ENCODE measurements at regions not wholly inside any gene's neighbourhood (a gene's known extent, or its start where the extent isn't known, plus 50 kb on each side); places are given as distances from the start of the nearest gene placed in this dataset.
"Not testable (repeated sequence)": the region's sequence is repeated elsewhere in the genome, so short reads cannot be mapped to it uniquely, and the experiment has no call there.

GRCh38 chr9:78431039-78431438 lies 134.1 kb downstream of the PSAT1 start:
- H3K56ac ChIP-seq (replicated peaks; ENCODE audit: insufficient read length, low read depth, low read length); H2BK5ac ChIP-seq (ENCODE audit: low read depth, low read length); H2BK12ac ChIP-seq (ENCODE audit: low read depth, low read length); H2BK15ac ChIP-seq (ENCODE audit: low read length); H3K9ac ChIP-seq (replicated peaks in 1 of 4; ENCODE audit: extremely low read depth in 1 of 4, low read depth in 3 of 4, low read length in 3 of 4); H3K4me3 ChIP-seq (ENCODE audit: extremely low read depth in 1 of 4, insufficient read depth in 2 of 4, low read depth in 3 of 4, low read length in 4 of 4); H4K5ac ChIP-seq (ENCODE audit: insufficient read length, low read depth, low read length); H3K79me1 ChIP-seq (ENCODE audit: low read depth, low read length); H3K27me3 ChIP-seq (replicated peaks in 1 of 4; ENCODE audit: control insufficient read depth in 3 of 4, extremely low read depth in 1 of 4, insufficient read depth in 3 of 4, low read length in 3 of 4); H3K4ac ChIP-seq (replicated peaks; ENCODE audit: insufficient read length, low read depth, low read length); H2BK120ac ChIP-seq (replicated peaks; ENCODE audit: low read depth, low read length); H3K23me2 ChIP-seq (ENCODE audit: low read depth, low read length); H3K18ac ChIP-seq (ENCODE audit: extremely low read depth, low read length); H2AK5ac ChIP-seq (ENCODE audit: low read depth, low read length); H2BK20ac ChIP-seq (ENCODE audit: low read length); DNase-seq (ENCODE audit: low read depth in 1 of 2, low spot score in 2 of 2); H3K23ac ChIP-seq (ENCODE audit: insufficient read length); H3K36me3 ChIP-seq (ENCODE audit: control insufficient read depth in 2 of 4, insufficient read depth in 4 of 4, low read length in 3 of 4); H4K8ac ChIP-seq (ENCODE audit: extremely low read depth, insufficient read depth, low read length); CTCF ChIA-PET (ENCODE audit: partially characterized antibody); H3K4me2 ChIP-seq (ENCODE audit: insufficient read depth in 1 of 2, low read depth in 2 of 2, low read length in 2 of 2); H3K14ac ChIP-seq (ENCODE audit: insufficient read length); POLR2A ChIA-PET (ENCODE audit: partially characterized antibody); H4K20me1 ChIP-seq (replicated peaks in 1 of 2; ENCODE audit: control insufficient read depth in 1 of 2, insufficient read depth in 2 of 2, low read length in 2 of 2); H3K79me2 ChIP-seq (ENCODE audit: control insufficient read depth in 1 of 2, insufficient read depth in 2 of 2, low read length in 2 of 2); FAIRE-seq; H3K27ac ChIP-seq (ENCODE audit: low read depth, low read length); H4K91ac ChIP-seq (replicated peaks; ENCODE audit: insufficient read length, low read length); H2AFZ ChIP-seq (ENCODE audit: low read length); H3K9me3 ChIP-seq (ENCODE audit: insufficient read depth in 2 of 2, low read depth in 1 of 2, low read length in 1 of 2); H3K4me1 ChIP-seq (replicated peaks in 1 of 4; ENCODE audit: control insufficient read depth in 3 of 4, insufficient read depth in 4 of 4, low read length in 3 of 4): not testable (repeated sequence)
- WGBS, 2 experiments (ENCODE audit: extremely low coverage in 1 of 2, insufficient coverage in 1 of 2, insufficient read length in 1 of 2, insufficient replicate concordance in 2 of 2, low coverage in 1 of 2, low lambda C conversion rate in 2 of 2, missing lambda C conversion rate in 1 of 2): 91% methylated on average over 6 of the region's 6 CpGs; no CpG with 5 or more reads in 1 of the 2 experiments
